PC-3 (cell line): ENCODE measurements at regions not wholly inside any gene's neighbourhood (a gene's known extent, or its start where the extent isn't known, plus 50 kb on each side); places are given as distances from the start of the nearest gene placed in this dataset.
"Not testable (repeated sequence)": the region's sequence is repeated elsewhere in the genome, so short reads cannot be mapped to it uniquely, and the experiment has no call there.

Experiments
- ATAC-seq: fragments of 200-7000 bp; cut with Tn5 transposase; 2 replicates; pipeline ENCODE4 v1.9.1; 2020; ENCODE audit warnings: mild to moderate bottlenecking, moderate library complexity
- BruUV-seq: library from RNA; stranded (reverse); fragments of 400-500 nt; replicated peaks from 2 replicates; lab custom pipeline; 2021; lab: Mats Ljungman, UMichigan
- CTCF ChIA-PET: fragments of 300-600 bp; sonication (Branson Sonifier 250); formaldehyde crosslinking; loops from one replicate; lab custom pipeline; 2022; ENCODE audit warnings: antibody characterized with exemption; lab: Charles Lee
- POLR2A ChIA-PET: fragments of 300-600 bp; sonication (Branson Sonifier 250); formaldehyde crosslinking; loops from one replicate; lab custom pipeline; 2022; ENCODE audit warnings: antibody characterized with exemption; ENCODE audit not compliant: unreplicated experiment; lab: Charles Lee
- DNase-seq: peaks from one replicate; pipeline ENCODE4 v3.0.0-alpha.2; 2015
- H2AFZ ChIP-seq: fragments of 300-600 bp; sonication (generic); 2 replicates; pipeline ENCODE4 v1.6.0; 2016; ENCODE audit warnings: antibody characterized with exemption, low read length
- H3F3A ChIP-seq: fragments of 300-600 bp; sonication (generic); one replicate; pipeline ENCODE4 v1.6.0; 2017; ENCODE audit warnings: antibody characterized with exemption, low read length, control low read depth, mild to moderate bottlenecking; ENCODE audit not compliant: unreplicated experiment
- H3K27ac ChIP-seq: fragments of 300-600 bp; sonication (generic); 2 replicates; pipeline ENCODE4 v1.5.1; 2016; ENCODE audit warnings: mild to moderate bottlenecking, low read length
- H3K27me3 ChIP-seq: fragments of 300-600 bp; sonication (generic); 2 replicates; pipeline ENCODE4 v1.6.1; 2016; ENCODE audit warnings: low read length, mixed read lengths
- H3K36me3 ChIP-seq: fragments of 300-600 bp; sonication (generic); 2 replicates; pipeline ENCODE4 v1.6.1; 2016; ENCODE audit warnings: low read depth, mixed run types, low read length, mixed read lengths
- H3K4me1 ChIP-seq: fragments of 300-600 bp; sonication (generic); 2 replicates; pipeline ENCODE4 v1.5.1; 2016; ENCODE audit warnings: low read length; ENCODE audit not compliant: insufficient read depth
- H3K4me2 ChIP-seq: fragments of 300-600 bp; sonication (generic); 2 replicates; pipeline ENCODE4 v1.6.0; 2016; ENCODE audit warnings: low read length
- H3K4me3 ChIP-seq: fragments of 300-600 bp; sonication (generic); 2 replicates; pipeline ENCODE4 v1.5.1; 2016; ENCODE audit warnings: mild to moderate bottlenecking, low read length, mixed read lengths
- H3K79me2 ChIP-seq: fragments of 300-600 bp; sonication (generic); 2 replicates; pipeline ENCODE4 v1.6.1; 2017; ENCODE audit warnings: low read length, mixed read lengths
- H3K9ac ChIP-seq: fragments of 300-600 bp; sonication (generic); 2 replicates; pipeline ENCODE4 v1.6.0; 2016; ENCODE audit warnings: mild to moderate bottlenecking, low read length
- H3K9me2 ChIP-seq: fragments of 300-600 bp; sonication (generic); replicated peaks from 2 replicates; pipeline ENCODE4 v1.6.1; 2016; ENCODE audit warnings: mixed run types, low read length, mixed read lengths
- H3K9me3 ChIP-seq: fragments of 300-600 bp; sonication (generic); 2 replicates; pipeline ENCODE4 v1.6.1; 2016; ENCODE audit warnings: low read length, mixed read lengths
- H4K20me1 ChIP-seq: fragments of 300-600 bp; sonication (generic); 2 replicates; pipeline ENCODE4 v1.6.1; 2016; ENCODE audit warnings: low read length, mixed read lengths
- EZH2 ChIP-seq: fragments of 300-600 bp; sonication (generic); IDR thresholded peaks from one replicate; pipeline ENCODE4 v1.6.1; 2017; ENCODE audit warnings: antibody characterized with exemption, mild to moderate bottlenecking, low read length; ENCODE audit not compliant: unreplicated experiment
- EZH2phosphoT487 ChIP-seq: fragments of 300-600 bp; sonication (generic); IDR thresholded peaks from 2 replicates; pipeline ENCODE4 v1.6.1; 2018; ENCODE audit warnings: mild to moderate bottlenecking, antibody characterized with exemption, low read length, borderline replicate concordance
- intact Hi-C: fragments of 100-400 bp; cut with micrococcal nuclease; formaldehyde crosslinking; loops from 2 replicates; pipeline ENCODE4 v1.9.0; 2023
- TF ChIP-seq, protein P1 (sequence below): fragments of 300-600 bp; sonication (generic); conservative IDR thresholded peaks from 2 replicates; pipeline ENCODE4 v1.5.1; 2017; ENCODE audit warnings: antibody characterized with exemption, low read depth, mild to moderate bottlenecking, low read length

- Histone ChIP-seq H3K4me1 (no peaks in the 10 kb centered on the region), H3K9me3 (no peaks in the 10 kb centered on the region), H2AFZ (no peak overlapping the region), H3K36me3 (no peaks in the 10 kb centered on the region), H3K4me2 (no peak overlapping the region), H3K27ac (no peak overlapping the region), H3K79me2 (no peaks in the 10 kb centered on the region), H3F3A (no peaks in the 10 kb centered on the region), H3K27me3 (no peaks in the 10 kb centered on the region), H3K9me2 (no peaks in the 10 kb centered on the region), H3K9ac (no peak overlapping the region), H4K20me1 (no peaks in the 10 kb centered on the region), H3K4me3 (no peak overlapping the region)
- TF ChIP-seq EZH2phosphoT487 (no peak), EZH2 (no peak)
- TF ChIP-seq, protein P1, sequence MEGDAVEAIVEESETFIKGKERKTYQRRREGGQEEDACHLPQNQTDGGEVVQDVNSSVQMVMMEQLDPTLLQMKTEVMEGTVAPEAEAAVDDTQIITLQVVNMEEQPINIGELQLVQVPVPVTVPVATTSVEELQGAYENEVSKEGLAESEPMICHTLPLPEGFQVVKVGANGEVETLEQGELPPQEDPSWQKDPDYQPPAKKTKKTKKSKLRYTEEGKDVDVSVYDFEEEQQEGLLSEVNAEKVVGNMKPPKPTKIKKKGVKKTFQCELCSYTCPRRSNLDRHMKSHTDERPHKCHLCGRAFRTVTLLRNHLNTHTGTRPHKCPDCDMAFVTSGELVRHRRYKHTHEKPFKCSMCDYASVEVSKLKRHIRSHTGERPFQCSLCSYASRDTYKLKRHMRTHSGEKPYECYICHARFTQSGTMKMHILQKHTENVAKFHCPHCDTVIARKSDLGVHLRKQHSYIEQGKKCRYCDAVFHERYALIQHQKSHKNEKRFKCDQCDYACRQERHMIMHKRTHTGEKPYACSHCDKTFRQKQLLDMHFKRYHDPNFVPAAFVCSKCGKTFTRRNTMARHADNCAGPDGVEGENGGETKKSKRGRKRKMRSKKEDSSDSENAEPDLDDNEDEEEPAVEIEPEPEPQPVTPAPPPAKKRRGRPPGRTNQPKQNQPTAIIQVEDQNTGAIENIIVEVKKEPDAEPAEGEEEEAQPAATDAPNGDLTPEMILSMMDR: no peak
- no TSS peak for BruUV-seq
- intact Hi-C loops: no loop called here
- ChIA-PET CTCF (no interaction called here), POLR2A (no interaction called here)
- DNase-seq (no peak), ATAC-seq (no peak)
These were observed 91.3 kb downstream of the MFAP3L start for GRCh38 chr4:169934794-169935429.

GRCh38 chr4:169933531-169933930 is 92.7 kb downstream of the MFAP3L start:
- Histone ChIP-seq H3K27ac (no peak overlapping the region), H3K79me2 (no peaks in the 10 kb centered on the region), H3K27me3 (no peaks in the 10 kb centered on the region), H3K9ac (no peak overlapping the region), H3K9me2 (no peaks in the 10 kb centered on the region), H3K36me3 (no peaks in the 10 kb centered on the region), H3K4me2 (no peak overlapping the region), H3K4me1 (no peaks in the 10 kb centered on the region), H2AFZ (no peak overlapping the region), H3F3A (no peaks in the 10 kb centered on the region), H3K9me3 (no peaks in the 10 kb centered on the region), H3K4me3 (no peak overlapping the region), H4K20me1 (no peaks in the 10 kb centered on the region)
- no peak for TF ChIP-seq EZH2phosphoT487
- TF ChIP-seq EZH2: no peak
- TF ChIP-seq, protein P1: no peak
- BruUV-seq: no TSS peak
- ATAC-seq (no peak), DNase-seq (no peak)
- CTCF ChIA-PET: no interaction called here
- intact Hi-C loops: no loop called here
- POLR2A ChIA-PET: no interaction called here

DNA sequence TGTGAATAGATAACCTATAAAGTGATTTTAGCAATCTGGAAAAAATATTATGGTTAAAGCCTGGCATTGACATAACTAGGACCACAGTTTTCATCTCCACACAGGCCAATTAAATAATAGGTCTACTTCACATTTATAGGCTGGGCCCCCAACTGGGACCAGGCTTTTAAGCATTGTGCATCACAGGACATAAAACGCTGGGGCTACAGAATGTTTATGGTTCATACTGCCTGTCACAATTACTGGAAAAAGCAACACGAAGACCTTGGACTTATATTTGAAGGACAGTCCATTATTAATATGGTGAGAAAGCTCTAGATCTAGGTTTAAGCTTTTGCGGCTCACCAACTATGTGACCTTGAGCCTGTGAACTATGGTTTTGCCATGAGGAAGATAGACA is 94.2 kb downstream of the MFAP3L start:
- Histone ChIP-seq H4K20me1 (no peaks in the 10 kb centered on the region), H3F3A (no peaks in the 10 kb centered on the region), H3K4me3 (no peak overlapping the region), H2AFZ (no peak overlapping the region), H3K9me3 (no peaks in the 10 kb centered on the region), H3K9me2 (no peaks in the 10 kb centered on the region), H3K36me3 (no peaks in the 10 kb centered on the region), H3K27ac (no peak overlapping the region), H3K9ac (no peak overlapping the region), H3K4me1 (no peaks in the 10 kb centered on the region), H3K27me3 (peaks cover 9% of the 10 kb centered on the region; the same call in 1 of the 2 replicates), H3K79me2 (no peaks in the 10 kb centered on the region), H3K4me2 (no peak overlapping the region)
- ChIA-PET POLR2A (no interaction called here), CTCF (no interaction called here)
- TF ChIP-seq, protein P1: no peak
- TF ChIP-seq EZH2 (no peak), EZH2phosphoT487 (no peak)
- ATAC-seq (no peak), DNase-seq (no peak)
- intact Hi-C loops: no loop called here
- no TSS peak for BruUV-seq

- H3F3A ChIP-seq, POLR2A ChIA-PET, H3K4me3 ChIP-seq, H3K4me1 ChIP-seq, H3K36me3 ChIP-seq, DNase-seq, H4K20me1 ChIP-seq, H3K27ac ChIP-seq, H3K9ac ChIP-seq, H3K9me3 ChIP-seq, intact Hi-C loops, ATAC-seq, BruUV-seq, CTCF ChIA-PET, H2AFZ ChIP-seq, H3K9me2 ChIP-seq, H3K4me2 ChIP-seq, H3K79me2 ChIP-seq: not testable (repeated sequence)
- peaks cover 15% of the 10 kb centered on the region; the same call in 1 of the 2 replicates for H3K27me3 ChIP-seq
These were observed 95.4 kb downstream of the MFAP3L start for GRCh38 chr4:169930755-169931154.
